ENCODE measurements at regions not wholly inside any gene's neighbourhood (a gene's known extent, or its start where the extent isn't known, plus 50 kb on each side); places are given as distances from the start of the nearest gene placed in this dataset.
"Not testable (repeated sequence)": the region's sequence is repeated elsewhere in the genome, so short reads cannot be mapped to it uniquely, and the experiment has no call there.

- TF ChIP-seq, protein P1, sequence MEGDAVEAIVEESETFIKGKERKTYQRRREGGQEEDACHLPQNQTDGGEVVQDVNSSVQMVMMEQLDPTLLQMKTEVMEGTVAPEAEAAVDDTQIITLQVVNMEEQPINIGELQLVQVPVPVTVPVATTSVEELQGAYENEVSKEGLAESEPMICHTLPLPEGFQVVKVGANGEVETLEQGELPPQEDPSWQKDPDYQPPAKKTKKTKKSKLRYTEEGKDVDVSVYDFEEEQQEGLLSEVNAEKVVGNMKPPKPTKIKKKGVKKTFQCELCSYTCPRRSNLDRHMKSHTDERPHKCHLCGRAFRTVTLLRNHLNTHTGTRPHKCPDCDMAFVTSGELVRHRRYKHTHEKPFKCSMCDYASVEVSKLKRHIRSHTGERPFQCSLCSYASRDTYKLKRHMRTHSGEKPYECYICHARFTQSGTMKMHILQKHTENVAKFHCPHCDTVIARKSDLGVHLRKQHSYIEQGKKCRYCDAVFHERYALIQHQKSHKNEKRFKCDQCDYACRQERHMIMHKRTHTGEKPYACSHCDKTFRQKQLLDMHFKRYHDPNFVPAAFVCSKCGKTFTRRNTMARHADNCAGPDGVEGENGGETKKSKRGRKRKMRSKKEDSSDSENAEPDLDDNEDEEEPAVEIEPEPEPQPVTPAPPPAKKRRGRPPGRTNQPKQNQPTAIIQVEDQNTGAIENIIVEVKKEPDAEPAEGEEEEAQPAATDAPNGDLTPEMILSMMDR (IDR thresholded peaks at IDR 0.05; ENCODE audit: low read depth, low read length, poor library complexity, severe bottlenecking): not testable (repeated sequence)
- TF ChIP-seq EZH2phosphoT487 (IDR thresholded peaks at IDR 0.05; ENCODE audit: borderline replicate concordance, low read length): not testable (repeated sequence)
These were observed 95.6 kb upstream of the ANKRD20A1 start for GRCh38 chr9:67763133-67763532.

Measured in DOHH2 (cell line).